HEK293T (cell line): ENCODE measurements at regions not wholly inside any gene's neighbourhood (a gene's known extent, or its start where the extent isn't known, plus 50 kb on each side); places are given as distances from the start of the nearest gene placed in this dataset.

Source experiments
- BHLHE40 ChIP-seq: fragments of 450-650 bp; IDR thresholded peaks from 2 replicates; pipeline ENCODE4 v1.6.1; 2016; ENCODE audit warnings: mild to moderate bottlenecking, moderate library complexity, borderline replicate concordance
- ELF4 ChIP-seq: fragments of 450-650 bp; IDR thresholded peaks from 2 replicates; pipeline ENCODE4 v1.6.1; 2017; ENCODE audit warnings: antibody characterized with exemption
- FOXK2 ChIP-seq: fragments of 450-650 bp; IDR thresholded peaks from 2 replicates; pipeline ENCODE4 v1.6.1; 2016; ENCODE audit warnings: mild to moderate bottlenecking
- FOXM1 ChIP-seq: fragments of 450-650 bp; IDR thresholded peaks from 2 replicates; pipeline ENCODE4 v1.6.1; 2017; ENCODE audit warnings: mild to moderate bottlenecking, borderline replicate concordance
- L3MBTL2 ChIP-seq: fragments of 450-650 bp; conservative IDR thresholded peaks from 2 replicates; pipeline ENCODE4 v1.6.1; 2016; ENCODE audit warnings: mild to moderate bottlenecking
- PKNOX1 ChIP-seq: fragments of 450-650 bp; IDR thresholded peaks from 2 replicates; pipeline ENCODE4 v1.6.1; 2016
- SP1 ChIP-seq: fragments of 450-650 bp; IDR thresholded peaks from 2 replicates; pipeline ENCODE4 v1.6.1; 2017
- TARDBP ChIP-seq: fragments of 450-650 bp; IDR thresholded peaks from 2 replicates; pipeline ENCODE4 v1.6.1; 2016

DNA sequence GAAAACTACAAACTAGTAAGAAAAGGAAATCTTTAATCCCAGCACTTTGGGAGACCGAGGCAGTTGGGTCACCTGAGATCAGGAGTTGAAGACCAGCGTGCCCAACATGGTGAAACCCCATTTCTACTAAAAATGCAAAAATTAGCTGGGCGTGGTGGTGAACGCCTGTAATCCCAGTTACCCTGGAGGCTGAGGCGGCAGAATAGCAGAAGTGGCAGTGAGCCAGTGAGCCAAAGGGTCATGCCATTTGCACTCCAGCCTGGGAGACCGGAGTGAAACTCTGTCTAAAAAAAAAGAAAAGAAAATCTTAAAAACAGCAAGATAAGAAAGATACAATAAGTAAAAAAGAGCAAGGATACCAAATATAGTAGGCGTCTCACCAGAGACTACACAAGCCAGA, 502.9 kb upstream of the ID2 start:
- no peak for TF ChIP-seq ELF4
- no peak for TF ChIP-seq TARDBP
- TF ChIP-seq BHLHE40: no peak
- no peak for TF ChIP-seq SP1
- no peak for TF ChIP-seq FOXK2
- no peak for TF ChIP-seq L3MBTL2
- TF ChIP-seq FOXM1: no peak
- no peak for TF ChIP-seq PKNOX1
